Gastroesophageal sphincter (tissue), 3 donors: ENCODE measurements at regions not wholly inside any gene's neighbourhood (a gene's known extent, or its start where the extent isn't known, plus 50 kb on each side); places are given as distances from the start of the nearest gene placed in this dataset.

Source experiments
- CTCF ChIP-seq, 4 experiments: fragments of 200-600 bp in 2 of 4; fragments of 450-650 bp in 2 of 4; sonication (generic) in 1 of 4; IDR thresholded peaks; one replicate each; pipeline ENCODE4 v1.5.1; 2017 to 2019; ENCODE audit warnings: antibody characterized with exemption in 4 of 4, mild to moderate bottlenecking in 2 of 4, moderate library complexity in 2 of 4
- POLR2A ChIP-seq, 2 donors: fragments of 450-650 bp; IDR thresholded peaks; one replicate each; pipeline ENCODE4 v1.6.1; 2017; ENCODE audit warnings: antibody characterized with exemption in 2 of 2, mild to moderate bottlenecking in 2 of 2, moderate library complexity in 1 of 2

- TF ChIP-seq POLR2A (IDR thresholded peaks at IDR 0.05), result no peak
- TF ChIP-seq CTCF (IDR thresholded peaks at IDR 0.05), result no peak
Measured at GRCh38 chr5:77946381-77947040, 170.4 kb upstream of the TBCA start.
